NCI-H1930 (cell line): ENCODE measurements at regions not wholly inside any gene's neighbourhood (a gene's known extent, or its start where the extent isn't known, plus 50 kb on each side); places are given as distances from the start of the nearest gene placed in this dataset.
A peak's percentile ranks its signal among the peaks of the same experiment; 100 is the strongest.
"Not testable (repeated sequence)": the region's sequence is repeated elsewhere in the genome, so short reads cannot be mapped to it uniquely, and the experiment has no call there.

Experiments
- DNase-seq, 2 experiments: peaks; one replicate each; lab custom pipeline; 2025; lab: John Stamatoyannopoulos, UW

GRCh38 chrX:107296184-107296583 lies 89.8 kb downstream of the DNAAF6 start:
- not testable (repeated sequence) for DNase-seq

GRCh38 chrX:107298276-107298675 lies 91.9 kb downstream of the DNAAF6 start:
- no peak for DNase-seq

GRCh38 chrX:107301253-107301652 lies 94.8 kb downstream of the DNAAF6 start:
- no peak for DNase-seq

GRCh38 chrX:107304141-107304540 lies 97.7 kb downstream of the DNAAF6 start:
- DNase-seq, result no peak

GRCh38 chrX:107323786-107324492 lies 117.5 kb downstream of the DNAAF6 start:
- no peak for DNase-seq

- DNase-seq, result no peak
These were observed 118.3 kb downstream of the DNAAF6 start for GRCh38 chrX:107324493-107325310.

- DNase-seq, result no peak
These were observed 119.1 kb downstream of the DNAAF6 start for GRCh38 chrX:107325467-107325866.

GRCh38 chrX:107348051-107348450 lies 101.4 kb upstream of the FRMPD3 start:
- DNase-seq, result no peak

- no peak for DNase-seq
These were observed 100.5 kb upstream of the FRMPD3 start for GRCh38 chrX:107348990-107349389.

- peak; percentile 1 to 7 for DNase-seq
These were observed 93.9 kb upstream of the FRMPD3 start for GRCh38 chrX:107355533-107355932.

- DNase-seq, result no peak
These were observed 88.6 kb upstream of the FRMPD3 start for GRCh38 chrX:107360788-107361360.

- not testable (repeated sequence) for DNase-seq
These were observed 79.3 kb upstream of the FRMPD3 start for GRCh38 chrX:107370185-107370584.

GRCh38 chrX:107374132-107374531 lies 75.3 kb upstream of the FRMPD3 start:
- no peak for DNase-seq

GRCh38 chrX:107374831-107375230 lies 74.6 kb upstream of the FRMPD3 start:
- DNase-seq, result no peak

- DNase-seq, result not testable (repeated sequence)
These were observed 73.3 kb upstream of the FRMPD3 start for GRCh38 chrX:107376186-107376585.

- DNase-seq, result no peak
These were observed 64.9 kb upstream of the FRMPD3 start for GRCh38 chrX:107384397-107385105.

GRCh38 chrX:107389726-107390125 lies 59.7 kb upstream of the FRMPD3 start:
- DNase-seq, result no peak

GRCh38 chrX:107393656-107394055 lies 55.8 kb upstream of the FRMPD3 start:
- DNase-seq, result not testable (repeated sequence)

GRCh38 chrX:107396235-107396634 lies 53.2 kb upstream of the FRMPD3 start:
- no peak for DNase-seq

- DNase-seq, result no peak
These were observed 52.7 kb upstream of the FRMPD3 start for GRCh38 chrX:107396783-107397182.

GRCh38 chrX:107398115-107398514 lies 51.3 kb upstream of the FRMPD3 start:
- DNase-seq, result no peak
